KOPT-K1 (cell line): ENCODE measurements at regions not wholly inside any gene's neighbourhood (a gene's known extent, or its start where the extent isn't known, plus 50 kb on each side); places are given as distances from the start of the nearest gene placed in this dataset.
"Not testable (repeated sequence)": the region's sequence is repeated elsewhere in the genome, so short reads cannot be mapped to it uniquely, and the experiment has no call there.

ENCODE experiments used
- H3K27ac ChIP-seq: fragments of 200-600 bp; sonication (generic); 2 replicates; pipeline ENCODE4 v1.5.1; 2016; ENCODE audit warnings: antibody characterized with exemption, mild to moderate bottlenecking, low read depth, low read length; ENCODE audit not compliant: poor library complexity, severe bottlenecking
- H3K36me3 ChIP-seq: fragments of 200-600 bp; sonication (generic); 2 replicates; pipeline ENCODE4 v1.5.1; 2017; ENCODE audit warnings: antibody characterized with exemption, mild to moderate bottlenecking, low read length, moderate library complexity; ENCODE audit not compliant: insufficient read depth
- H3K9me3 ChIP-seq: fragments of 200-600 bp; sonication (generic); 2 replicates; pipeline ENCODE4 v1.5.1; 2017; ENCODE audit warnings: antibody characterized with exemption, low read length, mild to moderate bottlenecking; ENCODE audit not compliant: insufficient read depth, poor library complexity, severe bottlenecking

DNA sequence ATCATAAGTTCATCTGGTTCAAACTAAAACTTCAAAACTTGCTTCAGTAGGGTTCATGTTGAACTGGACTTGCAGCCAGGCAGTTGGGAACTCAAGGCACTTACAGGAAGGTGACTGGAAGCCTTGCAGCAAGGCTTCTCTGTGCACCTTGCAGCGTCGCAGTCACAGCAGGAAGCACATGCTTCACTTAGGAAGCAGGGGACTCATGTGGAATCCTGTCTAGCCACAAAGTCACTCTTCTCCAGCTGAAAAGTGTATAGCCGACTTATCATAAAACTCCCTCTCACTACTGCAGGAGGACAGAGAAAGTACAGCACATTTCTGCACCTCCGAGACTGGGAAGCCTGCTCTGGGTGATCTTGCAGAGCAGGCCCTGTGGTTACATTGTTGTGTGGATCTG, 114.0 kb upstream of the PRB2 start:
- H3K36me3 ChIP-seq, result no peaks in the 10 kb centered on the region
- H3K9me3 ChIP-seq, result no peaks in the 10 kb centered on the region
- no peak overlapping the region for H3K27ac ChIP-seq

GRCh38 chr12:11510671-11511070, 115.3 kb upstream of the PRB2 start:
- Histone ChIP-seq H3K9me3 (no peaks in the 10 kb centered on the region), H3K36me3 (no peaks in the 10 kb centered on the region), H3K27ac (no peak overlapping the region)

GRCh38 chr12:11513288-11513687, 117.9 kb upstream of the PRB2 start:
- Histone ChIP-seq H3K27ac (no peak overlapping the region), H3K9me3 (no peaks in the 10 kb centered on the region), H3K36me3 (no peaks in the 10 kb centered on the region)

- Histone ChIP-seq H3K27ac (no peak overlapping the region), H3K36me3 (no peaks in the 10 kb centered on the region), H3K9me3 (no peaks in the 10 kb centered on the region)
These were observed 121.7 kb upstream of the PRB2 start for GRCh38 chr12:11517080-11517479.

DNA sequence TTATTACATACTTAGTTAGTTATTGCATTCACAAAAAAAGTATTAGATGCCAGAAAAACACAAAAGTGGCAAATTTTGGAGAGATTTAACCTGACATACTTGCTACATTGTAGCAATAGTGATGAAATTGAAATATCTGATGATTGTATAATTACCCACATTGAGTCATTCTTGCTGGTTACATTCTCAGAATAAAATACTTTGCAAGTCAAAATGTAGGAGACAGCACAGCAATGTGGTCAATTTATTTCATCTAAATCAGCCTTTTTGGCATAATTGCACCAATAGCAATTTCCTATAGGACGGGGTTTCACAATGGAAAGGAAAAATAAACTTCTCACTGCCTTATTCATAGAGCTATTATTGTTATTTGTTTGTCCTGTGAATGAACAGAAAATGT, 125.0 kb upstream of the ETV6 start:
- no peak overlapping the region for H3K27ac ChIP-seq
- no peaks in the 10 kb centered on the region for H3K9me3 ChIP-seq
- no peaks in the 10 kb centered on the region for H3K36me3 ChIP-seq

DNA sequence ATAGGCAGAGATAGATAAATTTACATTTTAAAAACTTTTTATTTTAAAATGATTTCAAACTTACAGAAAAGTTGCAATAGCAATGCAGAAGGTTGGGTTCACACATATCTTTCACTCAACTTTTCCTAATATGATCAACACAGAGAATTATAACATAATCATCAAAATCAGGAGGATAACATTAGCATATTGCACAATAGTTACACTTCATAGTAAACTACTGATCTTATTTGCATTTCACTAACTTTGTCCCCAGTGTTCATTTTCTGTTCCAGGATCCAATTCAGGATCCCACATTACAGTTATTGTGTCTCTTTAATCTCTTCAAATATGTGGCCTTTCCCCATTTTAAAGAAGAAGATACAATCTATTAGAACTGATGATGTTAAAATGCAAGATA, 115.4 kb upstream of the ETV6 start:
- Histone ChIP-seq H3K27ac (no peak overlapping the region), H3K9me3 (no peaks in the 10 kb centered on the region), H3K36me3 (no peaks in the 10 kb centered on the region)

- H3K27ac ChIP-seq, result no peak overlapping the region
- H3K9me3 ChIP-seq, result no peaks in the 10 kb centered on the region
- H3K36me3 ChIP-seq, result no peaks in the 10 kb centered on the region
These were observed 114.3 kb upstream of the ETV6 start for GRCh38 chr12:11535127-11535526.

GRCh38 chr12:11539156-11539555, 110.3 kb upstream of the ETV6 start:
- H3K36me3 ChIP-seq, result no peaks in the 10 kb centered on the region
- H3K27ac ChIP-seq, result no peak overlapping the region

DNA sequence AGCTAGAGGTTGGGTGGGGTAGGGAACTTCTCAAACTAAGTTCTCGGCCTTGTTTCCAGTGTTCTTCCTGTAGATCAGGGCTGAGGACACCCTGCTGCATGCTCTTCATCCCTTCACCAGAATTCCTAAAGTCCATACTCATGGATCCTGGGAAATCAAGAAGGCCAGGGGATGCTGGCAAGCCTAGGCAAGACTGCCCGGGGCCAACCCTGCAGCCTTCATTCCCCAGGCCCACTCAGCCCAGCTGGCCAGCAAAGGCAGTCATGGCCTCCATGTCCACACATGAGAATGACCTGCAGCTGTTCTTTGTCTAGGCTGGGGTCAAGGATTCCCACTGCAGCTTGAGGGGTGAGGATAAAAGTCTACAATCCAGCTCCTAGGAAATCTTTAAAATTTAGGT, 109.3 kb upstream of the ETV6 start:
- H3K27ac ChIP-seq, result no peak overlapping the region
- no peaks in the 10 kb centered on the region for H3K9me3 ChIP-seq
- no peaks in the 10 kb centered on the region for H3K36me3 ChIP-seq

More at GRCh38 chr12:11539156-11539555, 110.3 kb upstream of the ETV6 start:
- no peaks in the 10 kb centered on the region for H3K9me3 ChIP-seq

DNA sequence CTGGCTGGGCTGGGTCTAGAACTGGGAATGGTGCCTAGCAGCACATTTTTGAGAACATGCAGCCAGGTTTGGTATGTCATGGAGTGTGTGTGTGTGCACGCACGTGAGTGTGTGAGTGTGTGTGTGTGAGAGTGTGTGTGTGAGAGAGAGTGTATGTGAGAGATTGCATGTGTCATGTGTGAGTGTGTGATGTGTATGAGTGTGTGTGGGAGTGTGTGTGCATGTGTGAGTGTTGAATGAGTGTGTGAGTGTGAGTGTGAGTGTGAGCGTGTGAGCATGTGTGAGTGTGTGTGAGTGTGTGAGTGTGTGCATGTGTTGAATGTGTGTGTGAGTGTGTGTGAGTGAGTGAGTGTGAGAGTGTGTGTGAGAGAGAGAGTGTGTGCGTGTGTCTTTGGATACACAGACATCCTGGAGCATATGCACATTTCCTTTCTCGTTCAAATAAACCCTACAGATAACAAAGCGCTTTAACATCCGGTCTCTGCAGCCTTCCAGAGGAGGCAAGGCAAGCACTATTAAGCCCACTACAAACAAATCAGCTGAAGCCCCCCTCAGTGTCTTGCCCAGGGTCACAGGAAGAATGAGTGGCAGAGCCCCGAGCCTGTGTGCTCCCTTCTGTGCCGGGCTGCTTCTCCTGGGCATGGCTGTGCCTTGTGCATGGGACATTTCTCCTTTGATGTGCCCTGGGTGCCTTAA, 108.7 kb upstream of the ETV6 start:
- Histone ChIP-seq H3K27ac (peak overlapping the region; percentile 16), H3K36me3 (no peaks in the 10 kb centered on the region), H3K9me3 (no peaks in the 10 kb centered on the region)

DNA sequence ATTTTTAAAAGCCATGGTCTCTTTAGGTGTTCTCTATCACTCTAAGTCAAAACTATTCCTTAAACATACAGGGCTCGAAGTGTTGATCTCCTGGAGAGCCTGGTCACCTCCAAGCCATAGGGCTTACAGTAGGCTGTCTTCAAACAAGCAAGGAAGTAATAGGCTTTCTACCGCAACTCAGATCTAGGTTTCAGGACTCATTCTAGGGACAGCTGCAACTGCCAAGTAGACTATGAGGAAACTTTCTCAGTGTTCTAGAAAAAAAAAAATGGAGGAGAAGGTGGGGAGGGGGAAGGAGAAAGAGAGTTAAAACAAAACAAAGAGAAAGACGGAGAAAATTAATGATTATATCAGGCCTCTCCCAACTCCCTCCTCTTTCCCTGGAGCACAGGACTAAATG, 106.9 kb upstream of the ETV6 start:
- Histone ChIP-seq H3K9me3 (no peaks in the 10 kb centered on the region), H3K36me3 (no peaks in the 10 kb centered on the region), H3K27ac (peak overlapping the region; percentile 5)

- Histone ChIP-seq H3K36me3 (no peaks in the 10 kb centered on the region), H3K9me3 (no peaks in the 10 kb centered on the region), H3K27ac (peak overlapping the region; percentile 92)
These were observed 105.9 kb upstream of the ETV6 start for GRCh38 chr12:11543457-11544158.

DNA sequence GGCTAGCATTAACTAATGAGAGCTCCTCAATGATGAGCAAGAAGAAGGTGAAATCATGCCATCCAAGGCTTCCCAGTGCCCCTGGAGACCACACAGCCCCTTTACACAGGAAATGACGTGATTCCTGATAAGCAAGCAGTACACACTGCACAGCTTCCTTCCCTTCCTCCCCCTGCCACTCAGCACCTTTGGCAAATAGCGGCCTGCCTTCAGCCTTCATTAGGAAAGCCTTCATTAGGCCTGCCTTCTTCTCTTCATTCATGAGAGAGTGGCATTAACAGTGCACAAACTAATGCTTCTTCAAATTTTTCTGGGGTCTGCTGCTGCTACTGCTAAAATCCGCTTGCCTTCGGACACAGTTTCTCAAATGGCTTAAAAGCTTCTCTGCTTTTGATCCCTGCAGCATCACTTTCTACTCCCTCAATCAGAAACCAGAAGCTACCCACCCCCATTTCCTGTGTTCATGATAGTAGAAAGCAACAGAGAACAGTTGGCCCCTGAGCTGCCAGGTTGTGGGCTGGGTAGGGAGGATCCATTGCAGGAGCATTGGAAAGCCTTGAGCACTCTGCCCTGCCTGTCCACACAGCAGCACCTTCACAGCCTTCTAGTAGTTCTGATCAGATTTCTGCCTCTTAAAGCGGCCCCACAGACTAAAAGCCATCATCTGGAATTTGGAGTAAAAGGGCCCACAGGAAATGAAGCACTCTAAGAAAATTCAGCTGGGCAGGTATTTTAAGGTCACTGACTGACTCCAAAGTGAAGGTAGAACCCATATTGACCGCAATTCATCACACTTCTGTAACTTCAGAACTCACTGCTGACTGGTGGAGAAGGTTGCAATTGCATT, 103.8 kb upstream of the ETV6 start:
- no peaks in the 10 kb centered on the region for H3K9me3 ChIP-seq
- no peaks in the 10 kb centered on the region for H3K36me3 ChIP-seq
- peak overlapping the region; percentile 92 for H3K27ac ChIP-seq

DNA sequence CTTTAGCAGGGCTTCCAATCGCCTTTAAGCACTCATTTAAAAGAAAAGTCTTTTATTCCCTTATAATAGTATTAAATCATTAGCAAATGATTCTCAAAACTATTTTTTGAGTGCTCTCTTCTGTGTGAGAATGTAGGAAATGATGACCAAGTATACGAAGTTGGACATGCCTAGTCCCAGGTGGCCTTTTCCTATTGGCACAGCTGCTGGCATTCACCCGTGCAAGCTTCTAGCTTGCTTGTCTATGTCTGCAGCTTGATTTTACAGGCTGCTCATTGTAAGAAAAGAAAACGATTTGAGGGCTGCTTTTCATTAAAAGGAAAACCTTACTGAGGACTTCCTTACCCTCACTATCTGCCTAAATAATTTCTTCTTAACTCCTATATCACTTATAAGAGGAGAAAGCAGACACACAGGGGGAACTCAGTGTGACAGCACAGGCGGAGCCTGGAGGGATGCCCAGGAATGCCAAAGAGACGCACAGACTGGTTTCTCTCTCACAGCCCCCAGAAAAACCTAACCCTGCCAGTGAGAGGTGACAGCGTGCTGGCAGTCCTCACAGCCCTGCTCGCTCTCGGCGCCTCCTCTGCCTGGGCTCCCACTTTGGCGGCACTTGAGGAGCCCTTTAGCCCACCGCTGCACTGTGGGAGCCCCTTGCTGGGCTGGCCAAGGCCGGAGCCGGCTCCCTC, 102.7 kb upstream of the ETV6 start:
- not testable (repeated sequence) for H3K36me3 ChIP-seq, H3K9me3 ChIP-seq
- H3K27ac ChIP-seq, result peak overlapping the region; percentile 92

DNA sequence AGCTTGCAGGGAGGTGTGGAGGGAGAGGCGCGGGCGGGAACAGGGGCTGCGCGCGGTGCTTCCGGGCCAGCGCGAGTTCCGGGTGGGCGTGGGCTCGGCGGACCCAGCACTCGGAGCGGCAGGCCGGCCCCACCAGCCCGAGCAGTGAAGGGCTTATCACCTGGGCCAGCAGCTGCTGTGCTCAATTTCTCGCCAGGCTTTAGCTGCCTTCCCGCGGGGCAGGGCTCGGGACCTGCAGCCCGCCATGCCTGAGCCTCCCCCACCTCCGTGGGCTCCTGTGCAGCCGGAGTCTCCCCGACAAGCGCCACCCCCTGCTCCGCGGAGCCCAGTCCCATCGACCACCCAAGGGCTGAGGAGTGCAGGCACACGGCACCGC, 102.2 kb upstream of the ETV6 start:
- not testable (repeated sequence) for H3K9me3 ChIP-seq, H3K36me3 ChIP-seq
- H3K27ac ChIP-seq, result peak overlapping the region; percentile 92
